GM19455 (cell line): ENCODE measurements at regions not wholly inside any gene's neighbourhood (a gene's known extent, or its start where the extent isn't known, plus 50 kb on each side); places are given as distances from the start of the nearest gene placed in this dataset.

Experiments used
- ATAC-seq: cut with Tn5 transposase; IDR thresholded peaks from one replicate; pipeline ENCODE4 v1.9.1; 2021; ENCODE audit not compliant: unreplicated experiment

DNA sequence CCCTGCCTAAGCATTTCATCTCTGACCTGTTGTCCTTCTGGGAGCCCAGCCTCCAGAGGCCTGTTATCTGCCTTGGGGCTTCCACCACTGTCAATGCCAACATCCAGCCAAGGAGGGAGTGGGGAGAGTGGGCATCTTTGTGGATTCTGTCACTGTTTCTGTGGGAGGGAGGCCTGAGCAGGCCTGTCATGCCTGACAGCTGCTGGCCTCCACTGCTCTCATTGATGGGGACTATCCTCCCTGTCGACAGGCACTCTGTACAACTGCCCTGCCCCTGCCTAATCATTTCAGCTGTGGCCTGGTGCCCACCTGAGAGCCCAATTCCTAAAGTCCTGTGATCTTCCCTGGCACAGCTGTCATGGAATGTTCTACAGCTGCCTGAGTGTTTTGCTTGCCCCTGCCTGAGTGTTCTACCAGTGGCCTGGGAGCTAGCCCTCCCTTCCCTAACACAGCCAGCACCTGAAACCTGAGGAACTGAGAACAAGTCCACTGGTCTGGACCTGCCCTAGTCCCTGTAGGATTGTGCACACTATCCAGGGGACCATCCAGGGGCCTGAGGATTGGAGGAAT, 145.3 kb downstream of the FAM83B start:
- no peak for ATAC-seq

DNA sequence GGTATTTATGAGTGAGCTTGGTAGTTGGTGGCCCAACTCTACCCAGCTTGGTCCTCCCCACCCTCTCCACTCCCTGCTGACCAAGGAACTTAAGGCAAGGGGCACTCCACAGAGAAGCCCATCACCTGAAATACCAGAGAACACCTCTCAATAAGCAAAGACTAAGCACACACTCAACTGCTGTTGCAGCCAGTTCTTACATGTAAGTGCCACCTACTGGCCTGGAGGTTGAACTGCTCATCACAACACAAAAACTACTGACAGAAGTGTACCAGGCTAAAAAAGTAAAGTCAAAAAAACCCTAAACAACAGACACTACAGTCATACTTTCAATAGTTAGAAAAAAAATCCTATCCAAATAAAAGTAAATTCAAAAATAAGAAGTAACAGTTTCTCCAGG, 146.2 kb downstream of the FAM83B start:
- peak; percentile 77 for ATAC-seq

- ATAC-seq, result no peak
Observed at GRCh38 chr6:54993294-54993693, 146.7 kb downstream of the FAM83B start.

DNA sequence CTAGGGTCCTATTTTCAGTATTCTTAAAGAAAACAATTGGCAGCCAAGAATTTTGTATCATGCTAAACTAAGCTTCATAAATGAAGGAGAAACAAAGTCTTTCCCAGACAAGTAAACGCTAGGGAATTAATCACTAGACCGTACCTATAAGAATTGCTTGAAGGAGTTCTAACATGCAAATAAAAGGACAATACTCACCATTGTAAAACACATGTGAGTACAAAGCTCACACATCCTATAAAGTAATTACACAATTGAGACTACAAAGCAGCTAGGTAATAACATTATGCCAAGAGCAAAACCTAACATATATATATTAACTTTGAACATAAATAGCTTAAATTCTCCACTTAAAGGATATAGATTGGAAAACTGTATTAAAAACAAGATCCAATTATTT, 147.4 kb downstream of the FAM83B start:
- ATAC-seq, result no peak

DNA sequence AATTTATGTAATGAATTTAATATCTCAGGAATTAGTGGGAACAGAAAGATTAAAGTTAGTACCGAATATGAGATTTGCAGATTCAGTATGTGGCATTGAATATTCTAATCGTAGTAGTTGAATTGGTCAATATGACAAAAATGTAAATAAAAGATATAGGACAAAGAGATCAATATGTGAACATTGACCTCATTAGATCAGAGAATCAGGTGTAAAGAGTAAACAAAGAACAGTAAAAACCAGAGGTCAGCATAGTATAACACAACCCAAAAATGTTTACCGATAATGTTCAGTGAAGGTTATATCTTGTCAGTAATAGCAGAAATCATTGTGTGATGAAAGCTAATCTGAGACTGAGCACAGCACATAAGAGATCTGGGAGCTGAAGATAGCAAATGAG, 152.0 kb downstream of the FAM83B start:
- ATAC-seq, result no peak

DNA sequence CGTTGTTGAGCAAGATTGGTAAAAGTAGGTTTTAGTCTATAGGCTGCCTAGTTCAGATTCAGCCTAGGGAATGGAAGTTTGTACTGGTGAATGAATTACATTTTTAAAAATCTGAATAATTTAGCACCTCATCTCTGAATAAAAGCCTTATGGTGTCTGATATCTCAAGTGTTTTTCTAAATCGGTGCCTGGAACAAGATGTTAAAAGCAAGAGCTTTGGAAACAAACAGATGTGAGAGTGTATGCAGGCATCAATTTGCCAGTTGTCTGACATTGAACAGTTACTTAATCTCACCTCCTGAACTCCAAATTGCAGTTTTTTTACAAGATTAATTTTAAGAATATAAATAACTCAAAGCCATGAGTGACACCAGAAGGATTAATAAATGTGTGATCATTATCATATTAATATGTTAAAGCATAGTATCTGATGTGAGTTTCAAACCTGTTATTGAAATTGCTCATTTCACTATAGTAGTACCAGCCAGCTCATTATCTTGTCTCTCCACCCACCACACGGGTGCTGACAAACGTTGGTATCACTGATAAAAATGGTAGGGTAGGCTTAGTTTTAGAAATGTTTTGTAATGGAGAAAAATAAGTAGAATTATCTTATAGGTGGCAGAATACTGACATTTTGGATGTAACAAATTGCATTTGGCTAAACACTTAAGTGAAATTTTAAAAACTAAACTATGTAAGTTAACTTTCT, 157.3 kb downstream of the FAM83B start:
- ATAC-seq, result no peak

DNA sequence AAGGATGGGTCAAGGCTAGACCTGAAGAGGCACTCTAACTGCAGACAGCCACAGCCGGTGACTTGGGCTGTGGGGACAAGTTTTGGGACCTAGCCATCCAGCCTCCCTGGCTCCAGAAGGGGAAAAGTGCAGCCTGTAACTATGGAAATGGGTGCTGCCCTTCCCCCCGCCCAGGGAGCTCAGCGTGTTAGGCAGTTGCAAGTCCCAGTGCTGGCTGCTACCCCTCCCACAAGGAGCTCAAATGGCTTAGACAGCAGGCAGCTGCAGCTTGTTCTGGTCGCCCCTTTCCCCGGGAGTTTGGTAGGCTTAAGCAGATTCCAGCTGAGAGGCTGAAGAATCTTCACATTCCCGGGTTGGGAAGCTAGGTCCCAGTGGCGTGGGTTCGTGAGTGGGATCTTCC, 162.6 kb downstream of the FAM83B start:
- ATAC-seq, result no peak

GRCh38 chr6:55011034-55011433, 163.3 kb upstream of the HCRTR2 start:
- no peak for ATAC-seq

DNA sequence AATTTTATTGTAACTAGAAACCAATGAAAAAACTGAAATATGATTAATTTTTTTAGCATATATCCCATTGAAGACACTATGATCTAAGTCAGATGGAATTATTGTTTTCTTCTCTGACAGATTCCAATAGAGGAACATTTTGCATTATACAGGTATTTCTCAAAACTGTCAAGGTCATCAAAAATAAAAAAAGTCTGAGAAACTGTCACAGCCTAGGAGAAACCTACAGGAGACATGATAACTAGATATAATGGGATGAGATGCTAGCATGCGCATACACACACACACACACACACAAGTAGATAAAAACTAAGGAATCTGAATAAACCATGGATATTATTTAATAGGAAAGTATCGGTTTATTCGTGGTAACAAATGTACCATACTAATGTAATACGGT, 161.9 kb upstream of the HCRTR2 start:
- no peak for ATAC-seq

GRCh38 chr6:55014321-55015088, 159.8 kb upstream of the HCRTR2 start:
- ATAC-seq, result no peak

DNA sequence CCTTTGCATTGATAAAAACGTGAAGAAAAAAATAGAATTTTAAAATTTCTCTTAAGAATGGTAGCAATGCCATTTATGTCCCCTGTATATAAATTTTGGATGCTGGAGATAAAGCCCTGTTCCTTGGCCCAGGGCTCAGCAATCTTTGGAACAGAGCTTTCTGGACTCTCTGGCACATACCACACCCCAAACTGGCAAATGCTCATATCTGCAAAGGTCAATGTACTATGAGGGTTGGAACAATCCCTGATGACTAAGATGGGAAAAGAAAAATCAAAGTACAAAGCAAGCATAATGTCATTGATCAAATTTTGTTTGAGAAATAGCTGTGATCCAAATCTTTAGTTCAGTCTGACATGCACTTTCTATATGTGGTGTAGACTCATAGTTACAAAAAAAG, 158.1 kb upstream of the HCRTR2 start:
- no peak for ATAC-seq

DNA sequence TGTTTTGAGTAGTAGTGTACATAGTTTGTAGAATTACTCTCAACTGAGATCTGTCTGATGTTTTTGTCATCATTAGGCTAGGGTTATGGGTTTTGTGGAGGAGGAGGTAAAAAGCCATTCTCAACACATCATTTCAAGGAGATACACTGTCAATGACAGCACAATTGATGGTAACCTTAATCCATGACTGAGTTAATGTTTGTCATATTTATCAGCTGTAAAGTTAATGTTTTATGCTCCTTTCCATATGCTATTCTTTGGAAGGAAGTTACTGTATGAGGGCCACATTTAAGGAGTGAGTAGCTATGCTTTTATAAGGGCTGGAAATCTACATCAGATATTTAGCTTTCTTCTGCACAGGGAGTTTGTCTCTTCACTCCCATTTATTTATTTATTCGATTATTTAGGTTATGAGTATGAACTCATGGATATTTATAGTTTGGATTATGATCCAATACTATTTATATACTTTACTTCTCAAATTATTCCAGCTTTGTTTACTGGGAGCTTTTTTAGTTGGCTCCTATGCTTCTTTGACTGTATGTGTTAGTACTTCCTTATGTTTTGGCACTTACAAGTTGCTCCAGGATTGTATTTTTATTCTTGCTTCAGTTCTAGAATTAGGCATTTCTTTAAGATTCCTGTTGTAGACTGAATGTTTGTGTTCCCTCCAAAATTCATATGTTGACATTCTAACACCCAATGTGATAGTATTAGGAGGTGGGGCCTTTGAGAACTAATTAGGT, 156.6 kb upstream of the HCRTR2 start:
- no peak for ATAC-seq

DNA sequence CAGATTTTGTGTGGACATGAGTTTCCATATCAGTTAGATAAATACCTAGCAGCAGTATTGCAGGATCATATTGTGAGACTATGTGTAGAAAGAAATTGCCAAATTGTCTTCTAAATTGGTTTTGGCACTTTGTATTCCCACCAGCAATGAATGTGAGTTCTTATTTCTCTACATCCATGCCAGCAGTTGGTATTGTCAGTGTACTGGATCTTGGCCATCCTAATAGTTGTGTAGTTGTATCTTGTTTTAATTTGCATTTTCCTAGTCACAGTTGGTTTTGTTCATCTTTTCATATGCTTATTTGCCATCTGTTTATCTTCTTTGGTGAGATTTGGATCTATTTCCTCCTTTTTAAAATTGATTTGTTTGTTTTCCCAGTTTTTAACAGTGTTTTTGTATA, 154.7 kb upstream of the HCRTR2 start:
- ATAC-seq, result no peak

GRCh38 chr6:55023230-55023629, 151.1 kb upstream of the HCRTR2 start:
- ATAC-seq, result no peak

DNA sequence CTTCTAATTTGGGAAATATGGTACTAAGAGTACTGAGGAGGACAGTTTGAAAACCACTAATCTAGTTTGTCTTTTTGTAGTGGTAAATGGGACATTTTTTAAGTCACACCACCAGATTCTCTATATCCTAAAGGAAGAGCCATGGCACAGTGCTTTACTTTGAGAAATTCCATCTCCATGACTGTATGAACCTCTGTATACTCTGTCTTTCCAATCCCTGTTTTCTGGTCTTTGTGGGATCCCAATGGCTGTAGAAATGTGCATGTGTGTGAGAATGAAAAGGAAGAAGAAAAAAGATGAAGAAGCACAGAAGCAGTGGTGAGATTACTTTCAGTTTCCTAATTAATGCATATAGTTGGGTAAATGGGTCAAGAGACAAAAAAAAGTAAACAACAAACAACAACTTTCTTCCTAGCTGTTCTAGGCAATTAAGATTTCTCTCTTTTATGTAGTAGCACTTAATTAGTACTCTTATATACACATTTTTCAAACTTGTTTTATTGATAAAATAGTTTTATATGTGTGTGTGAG, 141.2 kb upstream of the HCRTR2 start:
- no peak for ATAC-seq

DNA sequence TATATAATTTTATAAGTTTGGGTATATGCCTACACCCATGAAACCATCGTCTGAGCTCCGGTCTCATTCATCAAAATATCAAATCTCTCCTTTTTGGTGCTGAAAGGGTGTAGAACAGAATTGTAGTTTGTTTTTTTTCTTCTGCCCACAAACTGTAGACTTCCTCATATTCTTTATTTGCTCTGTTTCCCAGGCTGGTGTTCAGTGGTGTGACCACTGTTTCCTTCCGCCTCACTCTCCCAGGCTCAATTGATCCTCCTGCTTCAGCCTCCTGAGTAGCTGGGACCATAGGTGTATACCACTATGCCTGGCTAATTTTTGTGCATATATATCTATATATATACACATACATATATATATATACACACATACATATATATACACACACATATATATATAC, 139.6 kb upstream of the HCRTR2 start:
- ATAC-seq, result no peak

DNA sequence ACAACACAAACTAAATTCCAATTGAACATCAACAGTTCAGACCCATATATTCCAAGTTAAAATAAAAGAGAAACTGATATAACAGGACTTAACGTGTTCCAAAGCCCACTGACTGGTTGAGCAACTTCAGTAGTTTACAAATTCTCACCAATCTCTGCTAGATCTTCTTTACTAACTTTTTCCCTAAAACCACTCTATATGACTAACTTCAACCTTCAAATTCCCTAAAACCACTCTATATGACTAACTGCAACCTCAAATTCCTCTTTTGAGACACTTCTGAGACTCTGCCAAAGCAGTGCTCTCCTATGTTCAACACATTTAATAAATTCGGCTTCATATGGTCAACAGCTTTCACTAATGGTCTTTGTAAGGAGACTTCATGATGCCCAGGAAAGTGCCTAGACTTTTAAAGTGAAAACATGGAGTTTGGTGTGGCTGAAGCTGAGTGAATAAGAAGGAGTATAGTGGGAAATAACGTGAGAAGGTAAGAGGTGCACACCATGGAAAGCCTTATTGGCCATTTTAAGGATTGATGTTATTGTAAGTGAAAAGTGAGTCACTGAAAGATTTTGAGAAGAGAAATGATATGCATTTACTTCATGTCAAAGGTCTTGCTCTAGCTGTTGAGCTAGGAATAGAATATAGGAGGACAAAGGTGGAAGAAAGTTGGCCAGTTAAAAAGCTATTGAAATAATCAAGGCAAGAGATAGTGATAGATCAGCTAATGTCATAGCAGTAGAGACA, 134.0 kb upstream of the HCRTR2 start:
- ATAC-seq, result no peak

DNA sequence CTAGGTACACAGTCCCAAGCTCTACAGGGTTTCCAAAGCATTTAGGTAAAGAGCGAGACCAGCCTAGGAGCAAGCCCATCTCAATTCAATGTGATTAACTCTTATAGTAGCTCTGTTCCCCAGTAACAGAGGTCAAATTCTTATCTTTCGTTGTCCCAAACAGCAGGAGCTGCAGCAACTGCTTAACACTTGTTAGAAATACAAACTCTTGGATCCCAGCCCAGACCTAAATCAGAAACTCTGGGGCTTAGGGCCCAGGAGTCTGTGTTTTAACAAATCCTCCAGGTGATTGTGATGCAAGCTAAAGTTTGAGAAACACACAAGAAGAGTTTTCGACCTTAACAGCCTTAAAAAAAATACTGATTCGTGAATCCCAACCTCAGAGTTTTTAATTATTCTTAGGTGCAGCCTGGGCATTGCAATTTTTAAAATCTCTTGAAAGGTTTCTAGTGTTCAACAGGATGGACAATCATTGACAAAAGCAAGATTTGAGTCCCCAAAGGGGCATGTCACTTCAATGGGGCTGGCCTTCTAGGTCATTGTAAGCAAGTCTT, 127.4 kb upstream of the HCRTR2 start:
- ATAC-seq, result no peak

- ATAC-seq, result no peak
Observed at GRCh38 chr6:55047451-55048044, 126.8 kb upstream of the HCRTR2 start.

GRCh38 chr6:55049866-55050265, 124.4 kb upstream of the HCRTR2 start:
- ATAC-seq, result no peak
